H1 (cell line): ENCODE measurements at regions not wholly inside any gene's neighbourhood (a gene's known extent, or its start where the extent isn't known, plus 50 kb on each side); places are given as distances from the start of the nearest gene placed in this dataset.

Experiments used
- ASH2L ChIP-seq: fragments of 200-600, 300-600 bp; sonication (generic); IDR thresholded peaks from one replicate; pipeline ENCODE4 v1.7.1; 2017; ENCODE audit warnings: low read length
- CHD1 ChIP-seq: IDR thresholded peaks from 2 replicates; pipeline ENCODE4 v1.6.1; 2012; ENCODE audit warnings: low read depth, low read length, improper control_type of control experiment
- CTCF ChIP-seq, 3 experiments: IDR thresholded peaks; 1 replicate in 2 of 3; 2 replicates in 1 of 3; pipeline versions ENCODE4 v1.5.1 to v1.6.1; 2011; ENCODE audit warnings: low read length in 3 of 3, mild to moderate bottlenecking in 3 of 3, inconsistent platforms in 2 of 3, low read depth in 1 of 3, moderate library complexity in 1 of 3; ENCODE audit not compliant: insufficient read depth in 1 of 3; ENCODE audit errors: control extremely low read depth in 1 of 3
- E2F6 ChIP-seq: IDR thresholded peaks from 2 replicates; pipeline ENCODE4 v1.6.1; 2012; ENCODE audit warnings: inconsistent platforms
- EZH2 ChIP-seq: fragments of 200-600 bp; sonication (generic); IDR thresholded peaks from 2 replicates; pipeline ENCODE4 v1.7.1; 2012; ENCODE audit warnings: low read depth, mild to moderate bottlenecking, moderate library complexity, low read length, inconsistent platforms; ENCODE audit not compliant: severe bottlenecking
- HDAC2 ChIP-seq, 2 experiments: fragments of 300-600 bp in 1 of 2; sonication (generic) in 1 of 2; IDR thresholded peaks; 2 replicates each; pipeline ENCODE4 v1.6.1; 2011 to 2012; ENCODE audit warnings: low read depth in 2 of 2, low read length in 2 of 2, mild to moderate bottlenecking in 2 of 2, moderate library complexity in 2 of 2, borderline replicate concordance in 1 of 2, inconsistent platforms in 1 of 2
- NRF1 ChIP-seq: IDR thresholded peaks from 2 replicates; pipeline ENCODE4 v1.6.1; 2011; ENCODE audit warnings: mild to moderate bottlenecking, low read depth, low read length, improper control_type of control experiment
- PHF8 ChIP-seq: fragments of 200-600 bp; sonication (generic); conservative IDR thresholded peaks from 2 replicates; pipeline ENCODE4 v1.7.1; 2012; ENCODE audit warnings: low read depth, mild to moderate bottlenecking, inconsistent platforms, low read length, moderate library complexity
- POLR2A ChIP-seq, 2 experiments: IDR thresholded peaks; 1 replicate in 1 of 2; 2 replicates in 1 of 2; pipeline ENCODE4 v1.6.1; 2011; ENCODE audit warnings: low read depth in 2 of 2, low read length in 2 of 2, mild to moderate bottlenecking in 2 of 2; ENCODE audit errors: control extremely low read depth in 1 of 2
- RAD21 ChIP-seq, 2 experiments: IDR thresholded peaks in 1 of 2; conservative IDR thresholded peaks in 1 of 2; 2 replicates each; pipeline ENCODE4 v1.6.1; 2011; ENCODE audit warnings: low read depth in 2 of 2, low read length in 2 of 2, improper control_type of control experiment in 1 of 2, inconsistent platforms in 1 of 2, mild to moderate bottlenecking in 1 of 2, moderate library complexity in 1 of 2
- SUZ12 ChIP-seq: fragments of 200-600 bp; sonication (generic); IDR thresholded peaks from 2 replicates; pipeline ENCODE4 v1.6.1; 2012; ENCODE audit warnings: mild to moderate bottlenecking, inconsistent platforms, low read length, moderate library complexity, mixed read lengths
- TAF1 ChIP-seq: IDR thresholded peaks from 2 replicates; pipeline ENCODE4 v1.6.1; 2011; ENCODE audit warnings: mild to moderate bottlenecking, low read depth, low read length

- TF ChIP-seq CTCF (IDR thresholded peaks at IDR 0.05; ENCODE audit: control extremely low read depth in 1 of 3, insufficient read depth in 1 of 3, low read depth in 1 of 3, low read length in 3 of 3) = no peak
- no peak for TF ChIP-seq NRF1
- TF ChIP-seq POLR2A (IDR thresholded peaks at IDR 0.05; ENCODE audit: control extremely low read depth in 1 of 2, low read depth in 2 of 2, low read length in 2 of 2) = no peak
- no peak for TF ChIP-seq SUZ12
- no peak for TF ChIP-seq EZH2
- no peak for TF ChIP-seq RAD21 (IDR thresholded peaks at IDR 0.05 in 1 of 2, conservative IDR thresholded peaks at IDR 0.05 in 1 of 2; ENCODE audit: low read depth in 2 of 2, low read length in 2 of 2)
- no peak for TF ChIP-seq E2F6
- TF ChIP-seq ASH2L = no peak
- no peak for TF ChIP-seq CHD1
- TF ChIP-seq TAF1 = no peak
- TF ChIP-seq HDAC2 (IDR thresholded peaks at IDR 0.05; ENCODE audit: borderline replicate concordance in 1 of 2, low read depth in 2 of 2, low read length in 2 of 2) = no peak
- TF ChIP-seq PHF8 = no peak
Observed at GRCh38 chr6:74654296-74654695, 551.6 kb downstream of the COL12A1 start.
